ENCODE measurements at regions not wholly inside any gene's neighbourhood (a gene's known extent, or its start where the extent isn't known, plus 50 kb on each side); places are given as distances from the start of the nearest gene placed in this dataset.

- Mint-ChIP-seq H3K4me3 (no peak overlapping the region), H3K9me3 (peaks cover 2% of the 10 kb centered on the region), H3K4me1 (no peaks in the 10 kb centered on the region), H3K27ac (no peak overlapping the region), H3K27me3 (no peaks in the 10 kb centered on the region), H3K36me3 (ENCODE audit: low read depth) (no peaks in the 10 kb centered on the region)
- POLR2A ChIA-PET = no interaction called here
- CTCF ChIA-PET = interaction anchor here (0.6 to 1.6 kb wide), 3 partner anchors 9 to 588 kb away, joined by 3 to 4 read pairs (median 3); no protein-coding TSS in a partner anchor
- no peak for DNase-seq
These were observed 51.3 kb upstream of the BOD1 start for GRCh38 chr5:173667702-173668101.

- POLR2A ChIA-PET = no interaction called here
- no peak overlapping the region for H3K27ac Mint-ChIP-seq
- H3K9me3 Mint-ChIP-seq = peaks cover 2% of the 10 kb centered on the region
- no peaks in the 10 kb centered on the region for H3K36me3 Mint-ChIP-seq (ENCODE audit: low read depth)
- no peak for DNase-seq
- CTCF ChIA-PET = interaction anchor here (0.6 to 1.3 kb wide), 2 partner anchors 19 to 588 kb away, joined by 3 read pairs; no protein-coding TSS in a partner anchor
- H3K4me3 Mint-ChIP-seq = no peak overlapping the region
- H3K27me3 Mint-ChIP-seq = no peaks in the 10 kb centered on the region
- H3K4me1 Mint-ChIP-seq = no peaks in the 10 kb centered on the region
These were observed 51.9 kb upstream of the BOD1 start for GRCh38 chr5:173668245-173668800.

- ChIA-PET POLR2A (no interaction called here), CTCF (no interaction called here)
- H3K36me3 Mint-ChIP-seq (ENCODE audit: low read depth) = no peaks in the 10 kb centered on the region
- no peak overlapping the region for H3K27ac Mint-ChIP-seq
- H3K9me3 Mint-ChIP-seq = peaks cover 2% of the 10 kb centered on the region
- DNase-seq = no peak
- no peak overlapping the region for H3K4me3 Mint-ChIP-seq
- no peaks in the 10 kb centered on the region for H3K27me3 Mint-ChIP-seq
- no peaks in the 10 kb centered on the region for H3K4me1 Mint-ChIP-seq
These were observed 52.5 kb upstream of the BOD1 start for GRCh38 chr5:173668910-173669309.

DNA sequence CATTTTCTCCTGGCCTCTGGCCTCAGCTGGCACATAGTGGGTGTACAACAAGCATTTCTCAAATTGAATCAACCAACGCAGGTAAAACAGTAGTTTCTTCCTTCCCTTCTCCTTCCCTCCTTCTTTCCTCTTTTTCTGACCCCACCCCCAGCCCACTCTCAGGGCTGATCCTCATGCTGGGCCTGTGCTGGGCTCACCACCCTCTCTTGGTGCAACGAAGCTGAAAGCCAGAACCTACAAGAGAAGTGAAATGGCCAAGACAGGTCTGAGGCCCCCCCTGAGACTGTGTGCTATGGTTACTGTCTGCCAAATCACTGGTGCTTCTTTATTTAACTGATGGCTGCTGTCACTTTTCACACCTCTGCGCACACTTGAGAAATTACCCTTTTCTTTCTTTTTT is 53.0 kb upstream of the BOD1 start:
- POLR2A ChIA-PET = no interaction called here
- Mint-ChIP-seq H3K9me3 (peaks cover 2% of the 10 kb centered on the region), H3K36me3 (ENCODE audit: low read depth) (no peaks in the 10 kb centered on the region), H3K4me3 (no peak overlapping the region), H3K27ac (no peak overlapping the region), H3K27me3 (no peaks in the 10 kb centered on the region), H3K4me1 (no peaks in the 10 kb centered on the region)
- CTCF ChIA-PET = no interaction called here
- no peak for DNase-seq

DNA sequence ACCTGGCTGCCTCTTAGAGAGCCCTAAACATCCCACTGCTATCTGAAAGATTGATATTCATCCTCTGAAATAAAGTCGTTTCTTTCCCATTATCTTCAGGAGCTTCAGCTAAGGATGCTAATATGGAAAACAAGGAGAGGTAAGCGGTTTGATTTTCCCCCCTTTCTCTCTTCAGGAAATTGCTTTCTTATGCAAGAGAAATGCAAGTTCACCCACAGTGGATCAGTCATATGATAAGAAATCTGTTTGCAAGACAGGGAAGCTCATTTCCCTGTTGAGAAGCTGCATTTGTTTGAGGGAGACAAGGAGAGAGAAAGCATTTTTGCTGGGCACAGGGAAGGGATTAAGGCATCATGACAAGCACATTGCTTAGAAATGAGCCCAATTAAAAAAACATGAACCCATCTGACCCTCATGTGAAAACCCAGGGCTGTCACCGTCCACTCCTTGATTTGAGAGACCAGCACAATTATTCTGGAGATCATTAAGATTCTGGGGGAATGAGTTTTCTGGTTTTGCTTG is 53.7 kb upstream of the BOD1 start:
- Mint-ChIP-seq H3K4me1 (no peaks in the 10 kb centered on the region), H3K27ac (no peak overlapping the region), H3K36me3 (ENCODE audit: low read depth) (no peaks in the 10 kb centered on the region), H3K4me3 (no peak overlapping the region), H3K9me3 (peaks cover 2% of the 10 kb centered on the region), H3K27me3 (no peaks in the 10 kb centered on the region)
- POLR2A ChIA-PET = no interaction called here
- CTCF ChIA-PET = no interaction called here
- no peak for DNase-seq

GRCh38 chr5:173670791-173671120 is 54.3 kb upstream of the BOD1 start:
- CTCF ChIA-PET = interaction anchor here (0.7 kb wide), 1 partner anchor 14 kb away, joined by 3 read pairs; no protein-coding TSS in a partner anchor
- H3K4me3 Mint-ChIP-seq = no peak overlapping the region

GRCh38 chr5:173671121-173671949 is 54.9 kb upstream of the BOD1 start:
- CTCF ChIA-PET = interaction anchor here (0.7 kb wide), 1 partner anchor 15 kb away, joined by 3 read pairs; no protein-coding TSS in a partner anchor
- POLR2A ChIA-PET = no interaction called here
- no peaks in the 10 kb centered on the region for H3K27me3 Mint-ChIP-seq
- no peak overlapping the region for H3K27ac Mint-ChIP-seq
- peaks cover 2% of the 10 kb centered on the region for H3K9me3 Mint-ChIP-seq
- no peak for DNase-seq
- H3K4me1 Mint-ChIP-seq = no peaks in the 10 kb centered on the region
- H3K36me3 Mint-ChIP-seq (ENCODE audit: low read depth) = no peaks in the 10 kb centered on the region
- H3K4me3 Mint-ChIP-seq = no peak overlapping the region

More at GRCh38 chr5:173670791-173671120, 54.3 kb upstream of the BOD1 start:
- no peak for DNase-seq
- POLR2A ChIA-PET = no interaction called here
- Mint-ChIP-seq H3K4me1 (no peaks in the 10 kb centered on the region), H3K36me3 (ENCODE audit: low read depth) (no peaks in the 10 kb centered on the region), H3K9me3 (peaks cover 2% of the 10 kb centered on the region), H3K27me3 (no peaks in the 10 kb centered on the region), H3K27ac (no peak overlapping the region)

- POLR2A ChIA-PET = no interaction called here
- peaks cover 2% of the 10 kb centered on the region for H3K9me3 Mint-ChIP-seq
- no peaks in the 10 kb centered on the region for H3K36me3 Mint-ChIP-seq (ENCODE audit: low read depth)
- H3K27me3 Mint-ChIP-seq = no peaks in the 10 kb centered on the region
- no peak overlapping the region for H3K27ac Mint-ChIP-seq
- DNase-seq = no peak
- CTCF ChIA-PET = no interaction called here
- no peaks in the 10 kb centered on the region for H3K4me1 Mint-ChIP-seq
- H3K4me3 Mint-ChIP-seq = no peak overlapping the region
These were observed 55.7 kb upstream of the BOD1 start for GRCh38 chr5:173672166-173672565.

DNA sequence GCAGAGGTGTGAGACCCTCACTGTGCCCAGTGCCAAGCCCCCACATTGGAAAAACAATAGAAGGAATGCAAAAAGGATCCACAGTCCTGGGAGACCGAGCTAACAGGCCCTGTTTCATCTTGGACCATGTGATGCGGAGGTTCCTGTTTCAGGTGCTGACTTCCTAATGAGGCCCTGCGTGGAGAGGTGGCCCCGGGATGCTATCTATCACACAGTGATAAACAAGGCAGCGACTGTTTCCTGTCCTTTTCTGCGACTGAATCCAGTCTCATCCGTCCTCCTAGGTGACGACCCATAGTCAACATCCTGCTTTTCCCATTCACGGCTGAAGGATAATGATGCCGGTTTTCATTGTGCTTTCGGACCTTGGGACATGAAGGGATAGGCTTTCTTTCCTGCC is 56.4 kb upstream of the BOD1 start:
- DNase-seq = no peak
- Mint-ChIP-seq H3K27ac (no peak overlapping the region), H3K9me3 (peaks cover 2% of the 10 kb centered on the region), H3K27me3 (no peaks in the 10 kb centered on the region), H3K4me1 (no peaks in the 10 kb centered on the region), H3K36me3 (ENCODE audit: low read depth) (no peaks in the 10 kb centered on the region), H3K4me3 (no peak overlapping the region)
- ChIA-PET POLR2A (no interaction called here), CTCF (no interaction called here)

DNA sequence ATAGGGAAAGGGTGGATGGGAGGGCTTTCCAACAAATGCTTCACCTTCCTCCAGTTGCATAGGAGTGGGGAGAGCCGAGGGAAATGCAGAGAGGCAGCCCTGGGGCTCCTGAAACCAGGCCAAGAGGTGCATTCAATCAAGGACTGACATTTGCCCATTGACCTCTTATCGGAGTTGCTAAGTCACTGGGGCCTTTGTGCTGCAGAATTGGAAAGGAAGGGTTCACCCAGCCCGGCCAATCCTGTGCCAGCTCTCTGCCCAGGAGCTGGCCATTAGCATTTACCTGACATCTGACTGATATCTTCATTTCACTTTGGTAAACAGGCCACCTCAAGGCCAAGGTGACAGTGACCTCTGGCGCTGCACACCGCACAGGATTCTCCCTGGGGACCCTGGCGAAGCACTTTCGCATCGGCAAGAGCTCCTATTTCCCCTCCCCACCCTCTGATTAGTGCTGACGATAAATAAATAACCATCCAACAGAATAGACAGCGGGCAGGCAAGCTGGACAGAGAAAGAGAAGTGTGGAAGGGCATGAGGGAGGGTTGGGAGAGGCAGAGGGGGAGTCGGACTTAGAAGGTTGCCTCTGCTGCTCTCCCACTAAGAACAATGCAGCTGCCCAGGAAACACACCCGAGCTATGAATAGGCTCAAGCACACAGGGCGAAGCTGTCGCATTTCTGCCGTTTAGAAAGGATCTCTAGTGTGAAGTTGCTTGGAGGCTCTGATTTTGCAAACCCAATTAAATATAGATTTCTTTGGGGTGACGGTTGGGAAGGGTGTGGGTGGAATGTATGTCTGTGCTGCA is 57.0 kb upstream of the BOD1 start:
- POLR2A ChIA-PET = no interaction called here
- no peak overlapping the region for H3K27ac Mint-ChIP-seq
- no peaks in the 10 kb centered on the region for H3K9me3 Mint-ChIP-seq
- no peaks in the 10 kb centered on the region for H3K27me3 Mint-ChIP-seq
- H3K4me3 Mint-ChIP-seq = no peak overlapping the region
- no peaks in the 10 kb centered on the region for H3K36me3 Mint-ChIP-seq (ENCODE audit: low read depth)
- no peaks in the 10 kb centered on the region for H3K4me1 Mint-ChIP-seq
- CTCF ChIA-PET = no interaction called here
- no peak for DNase-seq

- Mint-ChIP-seq H3K27ac (no peak overlapping the region), H3K36me3 (ENCODE audit: low read depth) (no peaks in the 10 kb centered on the region), H3K27me3 (no peaks in the 10 kb centered on the region), H3K4me1 (no peaks in the 10 kb centered on the region), H3K9me3 (peaks cover 5% of the 10 kb centered on the region), H3K4me3 (no peak overlapping the region)
- POLR2A ChIA-PET = no interaction called here
- CTCF ChIA-PET = interaction anchor here (1.3 kb wide), 1 partner anchor 15 kb away, joined by 3 read pairs; no protein-coding TSS in a partner anchor
- no peak for DNase-seq
These were observed 59.0 kb upstream of the BOD1 start for GRCh38 chr5:173675287-173675996.

- POLR2A ChIA-PET = no interaction called here
- Mint-ChIP-seq H3K27me3 (no peaks in the 10 kb centered on the region), H3K4me1 (no peaks in the 10 kb centered on the region), H3K4me3 (no peak overlapping the region), H3K27ac (no peak overlapping the region), H3K9me3 (peaks cover 5% of the 10 kb centered on the region), H3K36me3 (ENCODE audit: low read depth) (no peaks in the 10 kb centered on the region)
- no peak for DNase-seq
- CTCF ChIA-PET = interaction anchor here (0.6 to 1.3 kb wide), 3 partner anchors 9 to 211 kb away, joined by 3 to 4 read pairs (median 3); no protein-coding TSS in a partner anchor
These were observed 59.9 kb upstream of the BOD1 start for GRCh38 chr5:173676375-173676774.
